GDM1 (cell line): ENCODE measurements at regions not wholly inside any gene's neighbourhood (a gene's known extent, or its start where the extent isn't known, plus 50 kb on each side); places are given as distances from the start of the nearest gene placed in this dataset.

Source experiments
- DNase-seq: peaks from one replicate; lab custom pipeline; 2025; lab: John Stamatoyannopoulos, UW

GRCh38 chr11:112539741-112540140 is 279.1 kb upstream of the PLET1 start:
- no peak for DNase-seq

GRCh38 chr11:112540261-112540660 is 279.6 kb upstream of the PLET1 start:
- no peak for DNase-seq

GRCh38 chr11:112541140-112542046 is 280.7 kb upstream of the PLET1 start:
- no peak for DNase-seq

DNA sequence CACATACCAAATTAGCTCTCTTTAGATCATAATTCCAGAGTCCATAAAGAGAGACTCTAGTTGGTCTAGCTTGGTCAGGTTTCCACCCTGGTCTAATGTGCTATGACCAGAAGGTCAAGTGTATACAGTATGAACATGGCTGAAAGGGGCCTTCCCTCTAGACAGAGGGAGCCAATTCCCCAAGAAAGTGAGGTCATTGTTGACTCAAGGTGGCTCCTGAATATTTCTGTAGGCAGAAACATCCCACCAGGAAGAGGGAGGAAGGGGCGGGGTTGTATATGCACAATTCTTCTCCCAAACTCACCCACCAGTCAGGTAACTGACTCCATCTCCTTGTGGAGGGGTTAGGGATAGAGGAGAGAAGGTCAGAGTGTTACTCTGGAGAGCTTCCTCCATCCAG is 281.8 kb upstream of the PLET1 start:
- DNase-seq = no peak

- DNase-seq = no peak
Observed at GRCh38 chr11:112543390-112543789, 282.7 kb upstream of the PLET1 start.

- no peak for DNase-seq
Observed at GRCh38 chr11:112548641-112549040, 288.0 kb upstream of the PLET1 start.

DNA sequence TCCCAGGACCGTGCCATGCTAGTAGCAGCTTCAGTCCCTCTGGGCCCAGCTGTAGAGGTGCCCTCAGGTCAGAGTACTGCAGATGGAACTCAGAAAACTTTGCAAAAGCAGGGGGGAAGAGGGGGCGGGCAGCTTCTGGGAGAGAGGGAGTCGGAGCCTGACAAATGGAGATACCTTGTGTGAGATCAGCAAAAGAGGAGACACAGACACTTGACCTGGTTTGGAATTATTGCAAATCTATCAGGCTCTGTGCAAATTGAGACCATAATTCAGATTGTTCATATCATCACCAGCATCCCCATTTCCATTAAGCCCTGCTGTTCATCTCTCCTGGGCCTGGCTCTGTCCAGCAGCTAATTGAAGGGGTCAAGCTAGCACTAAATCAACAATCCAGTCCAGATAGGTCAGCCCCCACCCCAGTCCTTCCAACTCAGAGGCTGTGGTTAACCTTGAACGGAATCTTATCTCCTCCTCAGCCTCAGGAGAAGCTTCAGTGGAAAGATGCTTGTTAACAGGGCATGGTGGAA is 292.6 kb upstream of the PLET1 start:
- no peak for DNase-seq

DNA sequence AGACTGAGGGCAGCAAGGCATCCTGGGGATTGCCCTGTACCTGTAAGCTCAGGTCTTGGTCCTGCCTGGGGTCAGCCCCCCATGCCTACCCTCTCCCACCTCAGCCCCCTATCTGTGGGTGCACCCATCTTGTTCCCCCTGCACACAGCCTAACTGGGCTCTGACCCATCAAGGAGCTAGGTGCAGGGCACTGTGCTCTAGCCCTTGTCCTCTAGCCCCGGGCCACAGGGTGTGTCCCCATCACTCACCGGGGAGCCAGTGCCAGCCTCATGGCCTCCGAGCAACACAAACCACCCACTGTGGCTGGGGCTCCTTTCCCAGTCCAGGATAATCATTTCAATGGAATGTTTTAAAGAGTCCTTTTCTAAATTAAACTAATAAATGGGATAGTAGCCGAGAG is 293.9 kb upstream of the PLET1 start:
- DNase-seq = no peak

DNA sequence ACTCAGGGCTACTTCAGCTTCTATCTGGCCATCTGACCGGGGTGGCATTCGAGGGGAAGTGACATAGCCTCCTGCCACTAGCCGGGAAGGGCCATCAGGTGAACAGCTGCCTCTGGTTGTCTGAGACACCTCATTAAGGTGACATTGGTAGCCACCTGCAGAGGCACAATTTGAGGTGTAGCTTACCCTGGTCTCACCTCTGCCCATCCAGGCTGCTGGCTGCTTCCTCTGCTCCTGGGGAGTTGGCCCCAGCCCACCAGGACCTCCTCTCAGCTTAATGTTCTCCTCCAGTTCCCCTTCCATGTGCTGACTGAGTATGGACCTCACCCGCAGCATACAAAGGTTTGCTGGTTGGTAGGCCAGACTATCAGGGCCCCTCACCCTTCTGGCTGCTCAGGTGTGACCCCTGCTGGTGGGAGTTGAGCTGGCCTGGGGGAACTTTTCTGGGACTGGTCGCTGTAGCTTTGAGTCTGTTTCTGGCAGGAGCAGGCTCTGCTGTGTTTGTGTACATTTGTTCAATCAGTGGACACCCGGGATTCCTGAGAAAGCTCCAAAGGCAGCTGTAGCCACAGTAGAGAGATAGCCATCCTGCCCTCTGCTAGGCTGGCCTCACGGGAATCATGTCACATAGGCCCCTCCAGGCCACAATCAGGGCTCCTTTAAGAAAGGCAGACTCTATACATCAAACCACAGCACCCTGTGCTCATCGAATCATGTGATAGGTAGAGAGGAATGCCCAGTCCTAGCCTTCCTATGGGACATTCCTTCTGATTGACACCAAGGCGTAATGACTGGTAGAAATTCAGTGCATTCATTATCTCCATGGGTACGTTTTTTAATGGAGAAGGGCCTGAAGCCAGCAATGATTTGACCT is 295.1 kb upstream of the PLET1 start:
- DNase-seq = peak; percentile 3

DNA sequence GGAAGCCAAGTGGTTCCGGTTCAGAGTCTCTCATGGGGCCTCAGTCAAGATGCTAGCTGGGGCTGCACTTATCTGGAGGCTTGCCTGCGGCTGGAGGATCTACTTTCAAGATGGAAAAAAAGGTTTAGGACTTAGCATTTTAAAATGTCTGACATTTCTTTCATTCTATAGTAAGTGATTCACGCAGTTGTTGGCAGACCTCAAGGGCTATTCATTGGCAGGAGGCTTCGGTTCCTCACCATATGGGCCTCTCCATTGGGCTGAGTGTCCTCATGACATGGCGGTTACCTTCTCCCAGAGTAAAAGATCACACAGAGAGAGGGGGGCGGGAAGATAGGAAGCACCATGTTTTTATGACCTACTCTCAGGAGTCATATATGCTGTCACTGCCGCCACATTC is 298.0 kb upstream of the PLET1 start:
- DNase-seq = no peak

DNA sequence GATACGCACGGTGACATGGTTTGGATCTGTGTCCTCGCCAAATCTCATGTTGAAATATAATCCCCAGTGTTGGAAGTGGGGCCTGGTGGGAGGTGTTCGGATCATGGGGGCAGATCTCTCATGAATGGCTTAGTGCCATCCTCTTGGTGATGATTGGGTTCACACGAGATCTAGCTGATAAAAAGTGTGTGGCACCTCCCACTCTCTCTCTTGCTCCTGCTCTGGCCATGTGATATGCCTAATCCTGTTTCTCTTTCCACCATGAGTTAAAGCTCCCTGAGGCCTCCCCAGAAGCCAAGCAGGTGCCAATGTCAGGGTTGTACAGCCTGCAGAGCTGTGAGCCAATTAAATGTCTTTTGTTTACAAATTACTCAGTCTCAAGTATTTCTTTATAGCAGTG is 303.1 kb upstream of the PLET1 start:
- no peak for DNase-seq

DNA sequence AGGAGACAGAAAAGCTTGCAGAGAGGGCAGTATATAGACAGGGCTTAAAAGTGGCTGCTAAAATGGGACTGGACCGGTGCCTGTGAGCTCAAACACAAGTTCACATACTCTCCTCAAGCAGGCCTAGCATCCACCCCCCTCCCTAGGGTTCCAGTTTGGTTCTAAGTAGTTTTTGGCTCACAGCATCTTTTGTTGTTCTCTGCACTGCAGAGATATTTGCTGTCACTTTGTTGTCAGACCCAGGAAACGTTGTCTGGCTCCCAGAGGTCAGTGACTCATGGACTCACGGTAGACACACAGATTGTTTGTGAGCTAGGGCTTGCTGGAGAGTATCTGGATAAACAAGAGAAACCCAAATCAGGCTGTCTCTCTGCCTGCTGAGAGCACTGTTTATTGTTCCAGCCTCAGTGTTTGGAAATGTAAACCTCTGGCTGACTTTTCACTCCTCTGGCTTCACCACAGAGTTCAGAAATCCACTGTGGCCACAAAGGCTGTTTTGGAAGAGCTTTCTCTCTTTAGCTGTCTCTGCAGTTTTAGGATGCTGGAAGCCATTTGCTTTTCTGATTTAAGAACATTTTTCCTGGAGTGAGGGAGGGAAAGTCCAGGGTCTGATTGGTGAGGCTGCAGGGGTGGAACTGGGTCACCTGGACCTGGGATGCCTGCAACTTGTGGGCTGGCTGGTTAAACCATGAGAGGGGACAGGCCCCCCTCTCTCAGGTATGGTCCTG is 303.7 kb upstream of the PLET1 start:
- DNase-seq = no peak

- no peak for DNase-seq
Observed at GRCh38 chr11:112565551-112565950, 304.9 kb upstream of the PLET1 start.

- no peak for DNase-seq
Observed at GRCh38 chr11:112566124-112566523, 305.5 kb upstream of the PLET1 start.

- DNase-seq = no peak
Observed at GRCh38 chr11:112570333-112570732, 309.7 kb upstream of the PLET1 start.

DNA sequence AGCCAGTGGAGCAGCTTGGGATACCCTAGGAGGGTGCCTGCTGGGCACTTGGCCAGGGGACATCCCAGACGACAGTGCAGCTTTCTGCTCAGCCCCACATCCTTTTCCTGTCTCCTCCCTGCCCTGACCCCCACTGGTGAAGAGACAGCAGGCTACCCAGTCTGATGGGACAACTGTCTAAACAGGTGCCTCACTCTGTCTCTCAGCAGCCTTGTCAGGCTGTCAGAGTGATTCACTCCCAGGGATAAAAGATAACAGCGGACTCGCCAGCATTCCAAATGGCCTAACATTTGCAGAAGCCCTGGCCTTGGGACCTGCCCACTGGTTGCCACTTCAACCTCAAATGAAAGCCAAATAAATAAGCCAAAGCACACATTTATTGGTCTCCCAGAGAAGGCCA is 318.6 kb upstream of the PLET1 start:
- no peak for DNase-seq

- DNase-seq = no peak
Observed at GRCh38 chr11:112580864-112581263, 320.2 kb upstream of the PLET1 start.

- DNase-seq = no peak
Observed at GRCh38 chr11:112581747-112582146, 321.1 kb upstream of the PLET1 start.

- no peak for DNase-seq
Observed at GRCh38 chr11:112582366-112582765, 321.7 kb upstream of the PLET1 start.

DNA sequence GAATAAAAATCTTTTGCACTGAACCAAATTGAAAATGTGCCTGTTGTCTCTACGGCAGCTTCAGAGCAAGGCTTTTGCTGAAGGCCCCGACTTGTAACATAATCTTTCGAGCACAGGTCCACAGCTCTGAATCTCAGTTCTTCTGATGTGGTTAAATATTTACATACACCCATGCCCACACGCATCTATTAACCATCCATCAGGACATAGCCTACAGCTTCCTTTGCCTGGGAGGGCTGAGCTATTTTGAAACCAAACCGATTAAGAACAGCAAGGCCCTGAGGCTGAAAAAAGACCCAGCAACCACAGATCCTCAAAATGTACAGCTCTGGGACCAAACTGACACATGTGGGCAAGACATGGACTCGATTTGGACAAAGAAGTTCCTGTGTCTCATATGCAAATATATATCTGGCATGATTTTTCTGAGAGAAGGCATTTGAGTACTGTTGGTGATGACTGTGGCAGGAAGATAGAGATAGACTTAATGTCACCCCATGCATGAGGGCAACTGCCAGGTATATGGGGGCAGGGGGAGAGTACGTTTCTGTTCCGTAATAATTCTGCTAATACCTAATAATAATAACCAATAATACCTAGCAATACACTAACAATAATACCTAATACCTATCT is 322.7 kb upstream of the PLET1 start:
- DNase-seq = no peak

GRCh38 chr11:112584672-112585071 is 324.0 kb upstream of the PLET1 start:
- DNase-seq = no peak

DNA sequence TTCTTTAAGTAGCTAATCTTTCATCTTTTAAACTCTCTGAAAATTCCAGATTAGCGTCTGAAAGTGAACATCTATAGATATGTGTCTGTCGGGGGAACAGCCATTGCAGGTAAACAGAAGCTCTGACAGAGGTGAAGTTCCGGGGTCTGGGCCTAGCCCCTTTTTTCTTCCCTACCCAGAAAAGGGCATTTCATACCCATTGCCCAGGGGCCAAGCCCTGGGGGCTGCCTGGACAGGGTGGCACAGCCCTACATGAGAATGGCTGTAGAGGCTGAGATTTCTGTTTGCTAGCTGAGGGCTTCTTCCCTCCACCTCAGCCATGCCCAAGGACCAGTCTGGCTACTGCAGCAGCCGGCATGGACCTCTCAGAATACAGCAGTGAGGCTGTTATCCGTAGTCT is 327.0 kb upstream of the PLET1 start:
- no peak for DNase-seq
